ENCODE measurements at regions not wholly inside any gene's neighbourhood (a gene's known extent, or its start where the extent isn't known, plus 50 kb on each side); places are given as distances from the start of the nearest gene placed in this dataset.

DNA sequence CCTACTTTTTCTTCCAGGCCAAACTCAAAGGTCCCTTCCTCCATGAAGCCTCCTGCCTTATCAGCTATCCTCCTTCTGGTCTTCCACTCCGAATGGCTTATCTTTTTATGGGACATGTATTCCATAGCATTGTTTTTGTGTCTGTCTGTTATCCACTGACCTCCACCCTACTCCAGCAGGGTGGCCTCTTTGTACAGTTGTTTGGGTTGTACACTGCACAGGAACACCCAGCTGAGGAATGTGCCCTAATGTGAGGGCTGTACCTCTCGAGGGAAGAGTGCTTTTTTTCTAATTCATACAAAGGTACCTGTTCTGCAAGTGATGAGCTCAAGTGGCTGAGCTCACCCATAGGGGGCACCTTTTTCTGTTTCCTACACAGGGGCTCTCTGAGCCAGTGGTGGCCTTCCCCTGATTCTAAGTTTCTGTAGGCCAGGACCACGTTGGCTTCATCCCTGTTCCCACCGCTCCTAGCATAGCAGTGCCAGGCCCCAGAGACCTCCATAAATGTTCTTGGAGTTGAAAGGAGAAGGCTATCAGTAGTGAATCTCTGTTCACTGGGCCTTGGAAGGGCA lies 108.2 kb downstream of the FOXD2 start (continued):
- TF ChIP-seq, protein P1, sequence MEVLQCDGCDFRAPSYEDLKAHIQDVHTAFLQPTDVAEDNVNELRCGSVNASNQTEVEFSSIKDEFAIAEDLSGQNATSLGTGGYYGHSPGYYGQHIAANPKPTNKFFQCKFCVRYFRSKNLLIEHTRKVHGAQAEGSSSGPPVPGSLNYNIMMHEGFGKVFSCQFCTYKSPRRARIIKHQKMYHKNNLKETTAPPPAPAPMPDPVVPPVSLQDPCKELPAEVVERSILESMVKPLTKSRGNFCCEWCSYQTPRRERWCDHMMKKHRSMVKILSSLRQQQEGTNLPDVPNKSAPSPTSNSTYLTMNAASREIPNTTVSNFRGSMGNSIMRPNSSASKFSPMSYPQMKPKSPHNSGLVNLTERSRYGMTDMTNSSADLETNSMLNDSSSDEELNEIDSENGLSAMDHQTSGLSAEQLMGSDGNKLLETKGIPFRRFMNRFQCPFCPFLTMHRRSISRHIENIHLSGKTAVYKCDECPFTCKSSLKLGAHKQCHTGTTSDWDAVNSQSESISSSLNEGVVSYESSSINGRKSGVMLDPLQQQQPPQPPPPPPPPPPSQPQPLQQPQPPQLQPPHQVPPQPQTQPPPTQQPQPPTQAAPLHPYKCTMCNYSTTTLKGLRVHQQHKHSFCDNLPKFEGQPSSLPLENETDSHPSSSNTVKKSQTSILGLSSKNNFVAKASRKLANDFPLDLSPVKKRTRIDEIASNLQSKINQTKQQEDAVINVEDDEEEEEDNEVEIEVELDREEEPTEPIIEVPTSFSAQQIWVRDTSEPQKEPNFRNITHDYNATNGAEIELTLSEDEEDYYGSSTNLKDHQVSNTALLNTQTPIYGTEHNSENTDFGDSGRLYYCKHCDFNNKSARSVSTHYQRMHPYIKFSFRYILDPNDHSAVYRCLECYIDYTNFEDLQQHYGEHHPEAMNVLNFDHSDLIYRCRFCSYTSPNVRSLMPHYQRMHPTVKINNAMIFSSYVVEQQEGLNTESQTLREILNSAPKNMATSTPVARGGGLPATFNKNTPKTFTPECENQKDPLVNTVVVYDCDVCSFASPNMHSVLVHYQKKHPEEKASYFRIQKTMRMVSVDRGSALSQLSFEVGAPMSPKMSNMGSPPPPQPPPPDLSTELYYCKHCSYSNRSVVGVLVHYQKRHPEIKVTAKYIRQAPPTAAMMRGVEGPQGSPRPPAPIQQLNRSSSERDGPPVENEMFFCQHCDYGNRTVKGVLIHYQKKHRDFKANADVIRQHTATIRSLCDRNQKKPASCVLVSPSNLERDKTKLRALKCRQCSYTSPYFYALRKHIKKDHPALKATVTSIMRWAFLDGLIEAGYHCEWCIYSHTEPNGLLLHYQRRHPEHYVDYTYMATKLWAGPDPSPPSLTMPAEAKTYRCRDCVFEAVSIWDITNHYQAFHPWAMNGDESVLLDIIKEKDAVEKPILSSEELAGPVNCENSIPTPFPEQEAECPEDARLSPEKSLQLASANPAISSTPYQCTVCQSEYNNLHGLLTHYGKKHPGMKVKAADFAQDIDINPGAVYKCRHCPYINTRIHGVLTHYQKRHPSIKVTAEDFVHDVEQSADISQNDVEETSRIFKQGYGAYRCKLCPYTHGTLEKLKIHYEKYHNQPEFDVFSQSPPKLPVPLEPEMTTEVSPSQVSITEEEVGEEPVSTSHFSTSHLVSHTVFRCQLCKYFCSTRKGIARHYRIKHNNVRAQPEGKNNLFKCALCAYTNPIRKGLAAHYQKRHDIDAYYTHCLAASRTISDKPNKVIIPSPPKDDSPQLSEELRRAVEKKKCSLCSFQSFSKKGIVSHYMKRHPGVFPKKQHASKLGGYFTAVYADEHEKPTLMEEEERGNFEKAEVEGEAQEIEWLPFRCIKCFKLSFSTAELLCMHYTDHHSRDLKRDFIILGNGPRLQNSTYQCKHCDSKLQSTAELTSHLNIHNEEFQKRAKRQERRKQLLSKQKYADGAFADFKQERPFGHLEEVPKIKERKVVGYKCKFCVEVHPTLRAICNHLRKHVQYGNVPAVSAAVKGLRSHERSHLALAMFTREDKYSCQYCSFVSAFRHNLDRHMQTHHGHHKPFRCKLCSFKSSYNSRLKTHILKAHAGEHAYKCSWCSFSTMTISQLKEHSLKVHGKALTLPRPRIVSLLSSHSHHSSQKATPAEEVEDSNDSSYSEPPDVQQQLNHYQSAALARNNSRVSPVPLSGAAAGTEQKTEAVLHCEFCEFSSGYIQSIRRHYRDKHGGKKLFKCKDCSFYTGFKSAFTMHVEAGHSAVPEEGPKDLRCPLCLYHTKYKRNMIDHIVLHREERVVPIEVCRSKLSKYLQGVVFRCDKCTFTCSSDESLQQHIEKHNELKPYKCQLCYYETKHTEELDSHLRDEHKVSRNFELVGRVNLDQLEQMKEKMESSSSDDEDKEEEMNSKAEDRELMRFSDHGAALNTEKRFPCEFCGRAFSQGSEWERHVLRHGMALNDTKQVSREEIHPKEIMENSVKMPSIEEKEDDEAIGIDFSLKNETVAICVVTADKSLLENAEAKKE (CRISPR knock-in tag; IDR thresholded peaks at IDR 0.05) = no peak
- TF ChIP-seq ZNF114 (CRISPR knock-in tag; IDR thresholded peaks at IDR 0.05) = no peak
- TF ChIP-seq STAT1 (IDR thresholded peaks at IDR 0.05; ENCODE audit: unreplicated experiment) = no peak

DNA sequence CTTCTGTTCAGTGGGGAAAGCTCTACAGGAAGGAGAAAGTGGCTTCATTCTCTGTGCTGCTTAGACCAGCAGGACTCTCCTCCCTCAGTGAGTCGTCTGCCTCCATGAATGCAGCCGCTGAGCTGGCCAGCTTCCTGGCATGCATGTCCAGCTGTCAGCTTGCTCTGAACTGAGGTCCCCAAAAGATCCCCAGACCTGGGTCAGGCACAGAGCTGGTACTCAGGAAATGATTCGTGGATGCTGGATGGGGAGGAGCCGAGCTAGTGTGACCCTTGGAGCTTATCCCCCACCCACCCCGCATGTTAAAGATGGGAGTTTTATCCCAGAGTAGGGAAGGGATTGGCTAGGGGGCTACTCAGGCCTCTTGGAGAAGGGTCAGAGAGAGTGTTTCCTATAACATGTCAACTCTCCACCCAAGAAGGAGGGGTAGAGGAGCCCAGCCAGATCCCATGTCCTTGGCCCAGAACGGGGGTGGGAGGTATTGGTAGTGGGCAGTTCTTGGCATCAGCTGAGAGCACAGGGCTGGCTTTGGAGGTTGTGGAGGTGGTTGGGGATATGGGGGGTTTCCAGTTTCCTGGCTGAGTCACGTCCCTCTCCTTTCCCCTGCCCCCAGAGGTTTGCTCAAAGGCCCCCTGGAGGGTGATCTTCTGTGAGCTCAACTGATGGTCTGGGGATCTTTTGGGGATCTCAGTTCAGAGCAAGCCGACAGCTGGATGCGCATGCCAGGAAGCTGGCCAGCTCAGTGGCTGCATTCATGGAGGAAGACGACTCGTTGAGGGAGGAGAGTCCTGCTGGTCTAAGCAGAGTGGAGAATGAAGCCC lies 110.1 kb downstream of the FOXD2 start:
- Mint-ChIP-seq H3K36me3 (ENCODE audit: low read depth) (no peaks in the 10 kb centered on the region), H3K9me3 (no peaks in the 10 kb centered on the region; the same call in 2 of the 3 replicates), H3K27me3 (ENCODE audit: insufficient read depth, low read depth, poor library complexity) (peaks cover 13% of the 10 kb centered on the region), H3K27ac (no peak overlapping the region), H3K4me3 (no peak overlapping the region), H3K4me1 (peaks cover 27% of the 10 kb centered on the region)
- Histone ChIP-seq H4K20me1 (replicated peaks; ENCODE audit: insufficient read depth) (no peaks in the 10 kb centered on the region), H3K79me2 (replicated peaks; ENCODE audit: insufficient read depth) (no peaks in the 10 kb centered on the region), H3K27me3 (ENCODE audit: insufficient read depth) (no peaks in the 10 kb centered on the region), H3K4me3 (no peak overlapping the region), H3K4me1 (ENCODE audit: insufficient read depth) (peaks cover 13% of the 10 kb centered on the region), H3K27ac (ENCODE audit: low read depth) (no peak overlapping the region), H3K36me3 (ENCODE audit: insufficient read depth) (no peaks in the 10 kb centered on the region), H3K4me2 (0 out of 2 replicates have a peak overlapping the region, but pooled peaks have one; percentile 45), H3K9me2 (ENCODE audit: insufficient read depth) (peaks cover 2% of the 10 kb centered on the region; the same call in 1 of the 2 replicates), H3F3A (replicated peaks; ENCODE audit: low read depth) (no peaks in the 10 kb centered on the region), H2AFZ (peak overlapping the region; percentile 78; the same call in 1 of the 2 replicates)
- DNase-seq (ENCODE audit: low spot score) = peak; percentile 25
- peak; percentile 59 for ATAC-seq
- TF ChIP-seq, protein P1 (CRISPR knock-in tag; IDR thresholded peaks at IDR 0.05) = no peak
- TF ChIP-seq JUNB (IDR thresholded peaks at IDR 0.05; ENCODE audit: unreplicated experiment) (no peak), ZNF114 (CRISPR knock-in tag; IDR thresholded peaks at IDR 0.05) (no peak), STAT1 (IDR thresholded peaks at IDR 0.05; ENCODE audit: unreplicated experiment) (no peak), ZNF331 (CRISPR knock-in tag; IDR thresholded peaks at IDR 0.05; ENCODE audit: low read depth) (no peak)
- TF ChIP-seq, protein P2, sequence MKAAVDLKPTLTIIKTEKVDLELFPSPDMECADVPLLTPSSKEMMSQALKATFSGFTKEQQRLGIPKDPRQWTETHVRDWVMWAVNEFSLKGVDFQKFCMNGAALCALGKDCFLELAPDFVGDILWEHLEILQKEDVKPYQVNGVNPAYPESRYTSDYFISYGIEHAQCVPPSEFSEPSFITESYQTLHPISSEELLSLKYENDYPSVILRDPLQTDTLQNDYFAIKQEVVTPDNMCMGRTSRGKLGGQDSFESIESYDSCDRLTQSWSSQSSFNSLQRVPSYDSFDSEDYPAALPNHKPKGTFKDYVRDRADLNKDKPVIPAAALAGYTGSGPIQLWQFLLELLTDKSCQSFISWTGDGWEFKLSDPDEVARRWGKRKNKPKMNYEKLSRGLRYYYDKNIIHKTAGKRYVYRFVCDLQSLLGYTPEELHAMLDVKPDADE (IDR thresholded peaks at IDR 0.05) = no peak
